ENCODE measurements at regions not wholly inside any gene's neighbourhood (a gene's known extent, or its start where the extent isn't known, plus 50 kb on each side); places are given as distances from the start of the nearest gene placed in this dataset.

GRCh38 chrX:53746718-53747117 lies 60.2 kb upstream of the HUWE1 start:
- H3K9ac ChIP-seq (ENCODE audit: low read length) = no peak overlapping the region
- H2AFZ ChIP-seq (ENCODE audit: insufficient read depth, low read depth, low read length, poor library complexity, severe bottlenecking) = no peak overlapping the region
- H3K9me3 ChIP-seq (ENCODE audit: control extremely low read depth in 1 of 3, control insufficient read depth in 2 of 3, insufficient read depth in 1 of 3, low read length in 2 of 3) = no peaks in the 10 kb centered on the region
- H3K27me3 ChIP-seq (replicated peaks in 1 of 4; ENCODE audit: control extremely low read depth in 1 of 4, control insufficient read depth in 3 of 4, insufficient read depth in 4 of 4, low read length in 3 of 4) = no peaks in the 10 kb centered on the region
- no peaks in the 10 kb centered on the region for H3K9me3 Mint-ChIP-seq (ENCODE audit: insufficient read depth)
- intact Hi-C loops (cut with micrococcal nuclease) = no loop called here
- no peaks in the 10 kb centered on the region for H3K4me1 ChIP-seq (ENCODE audit: control insufficient read depth in 2 of 2, insufficient read depth in 2 of 2, low read length in 2 of 2)
- ChIA-PET POLR2A (no interaction called here), CTCF (no interaction called here)
- H3K27ac ChIP-seq (ENCODE audit: low read length in 2 of 2) = no peak overlapping the region
- no peak overlapping the region for H3K4me2 ChIP-seq (replicated peaks; ENCODE audit: low read depth, low read length, poor library complexity, severe bottlenecking)
- TF ChIP-seq EZH2 (IDR thresholded peaks at IDR 0.05; ENCODE audit: borderline replicate concordance, insufficient read depth, low read depth, low read length, poor library complexity, severe bottlenecking) (no peak), CTCF (IDR thresholded peaks at IDR 0.05) (no peak)
- H3K4me1 Mint-ChIP-seq = no peaks in the 10 kb centered on the region
- no peaks in the 10 kb centered on the region for H3K27me3 Mint-ChIP-seq
- no peaks in the 10 kb centered on the region for H4K20me1 ChIP-seq (ENCODE audit: control insufficient read depth, insufficient read depth, low read length, poor library complexity, severe bottlenecking)
- no peak overlapping the region for H3K4me3 ChIP-seq (ENCODE audit: control extremely low read depth in 1 of 5, extremely low read depth in 1 of 5, insufficient read depth in 1 of 5, low read depth in 2 of 5, low read length in 4 of 5)
- H3K4me3 Mint-ChIP-seq = no peak overlapping the region
- no peak for DNase-seq
- H3K79me2 ChIP-seq (ENCODE audit: control insufficient read depth, insufficient read depth, low read length) = no peaks in the 10 kb centered on the region
- WGBS (ENCODE audit: insufficient coverage) = no CpG with 5 or more reads among the region's 1 CpG
- no peak for ATAC-seq (ENCODE audit: low read depth)
- no peak overlapping the region for H3K27ac Mint-ChIP-seq
- no peaks in the 10 kb centered on the region for H3K36me3 ChIP-seq (replicated peaks in 1 of 2; ENCODE audit: control extremely low read depth in 1 of 2, control insufficient read depth in 1 of 2, extremely low read depth in 1 of 2, insufficient read depth in 2 of 2, low read length in 1 of 2)

GRCh38 chrX:53743244-53743643 lies 56.7 kb upstream of the HUWE1 start:
- no peak for DNase-seq

More at GRCh38 chrX:53743244-53743643, 56.7 kb upstream of the HUWE1 start:
- TF ChIP-seq CTCF (IDR thresholded peaks at IDR 0.05) (no peak), EZH2 (IDR thresholded peaks at IDR 0.05; ENCODE audit: borderline replicate concordance, insufficient read depth, low read depth, low read length, poor library complexity, severe bottlenecking) (no peak)
- no peak overlapping the region for H3K4me2 ChIP-seq (replicated peaks; ENCODE audit: low read depth, low read length, poor library complexity, severe bottlenecking)
- POLR2A ChIA-PET = no interaction called here
- intact Hi-C loops (cut with micrococcal nuclease) = no loop called here
- no peaks in the 10 kb centered on the region for H3K9me3 ChIP-seq (ENCODE audit: control extremely low read depth in 1 of 3, control insufficient read depth in 2 of 3, insufficient read depth in 1 of 3, low read length in 2 of 3)
- no peaks in the 10 kb centered on the region for H3K27me3 ChIP-seq (replicated peaks in 1 of 4; ENCODE audit: control extremely low read depth in 1 of 4, control insufficient read depth in 3 of 4, insufficient read depth in 4 of 4, low read length in 3 of 4)
- H3K27ac Mint-ChIP-seq = no peak overlapping the region
- H3K4me1 Mint-ChIP-seq = no peaks in the 10 kb centered on the region
- no peak overlapping the region for H3K4me3 Mint-ChIP-seq
- H3K27ac ChIP-seq (ENCODE audit: low read length in 2 of 2) = no peak overlapping the region
- no peaks in the 10 kb centered on the region for H3K9me3 Mint-ChIP-seq (ENCODE audit: insufficient read depth)
- no peaks in the 10 kb centered on the region for H3K27me3 Mint-ChIP-seq
- H4K20me1 ChIP-seq (ENCODE audit: control insufficient read depth, insufficient read depth, low read length, poor library complexity, severe bottlenecking) = no peaks in the 10 kb centered on the region
- no peaks in the 10 kb centered on the region for H3K36me3 ChIP-seq (replicated peaks in 1 of 2; ENCODE audit: control extremely low read depth in 1 of 2, control insufficient read depth in 1 of 2, extremely low read depth in 1 of 2, insufficient read depth in 2 of 2, low read length in 1 of 2)
- H2AFZ ChIP-seq (ENCODE audit: insufficient read depth, low read depth, low read length, poor library complexity, severe bottlenecking) = no peak overlapping the region
- no CpG with 5 or more reads among the region's 1 CpG for WGBS (ENCODE audit: insufficient coverage)
- no peak overlapping the region for H3K9ac ChIP-seq (ENCODE audit: low read length)
- H3K4me3 ChIP-seq (ENCODE audit: control extremely low read depth in 1 of 5, extremely low read depth in 1 of 5, insufficient read depth in 1 of 5, low read depth in 2 of 5, low read length in 4 of 5) = no peak overlapping the region
- H3K4me1 ChIP-seq (ENCODE audit: control insufficient read depth in 2 of 2, insufficient read depth in 2 of 2, low read length in 2 of 2) = no peaks in the 10 kb centered on the region
- CTCF ChIA-PET = no interaction called here
- ATAC-seq (ENCODE audit: low read depth) = no peak
- no peaks in the 10 kb centered on the region for H3K79me2 ChIP-seq (ENCODE audit: control insufficient read depth, insufficient read depth, low read length)
